H1 (cell line): ENCODE measurements at regions not wholly inside any gene's neighbourhood (a gene's known extent, or its start where the extent isn't known, plus 50 kb on each side); places are given as distances from the start of the nearest gene placed in this dataset.

Experiments
- CTCF ChIA-PET: fragments of 300-600 bp; sonication (Branson Sonifier 250); formaldehyde crosslinking; loops from one replicate; lab custom pipeline; 2021; ENCODE audit not compliant: partially characterized antibody; lab: Charles Lee
- POLR2A ChIA-PET: fragments of 300-600 bp; sonication (Branson Sonifier 250); formaldehyde crosslinking; loops from one replicate; lab custom pipeline; 2021; ENCODE audit warnings: inconsistent platforms; ENCODE audit not compliant: partially characterized antibody; lab: Charles Lee
- DNase-seq, 2 experiments: peaks; one replicate each; pipeline versions ENCODE4 v3.0.0 to v3.0.0-alpha.2; 2010 to 2022; ENCODE audit warnings: low spot score in 2 of 2, low read depth in 1 of 2, mixed read lengths in 1 of 2
- FAIRE-seq: peaks from 2 replicates; lab custom pipeline; 2011; peaks lifted over from hg19 to GRCh38; lab: Jason Lieb, UNC
- H2AFZ ChIP-seq: 2 replicates; pipeline ENCODE4 v1.8.1; 2012; ENCODE audit warnings: low read length, inconsistent platforms
- H2AK5ac ChIP-seq: 2 replicates; pipeline ENCODE4 v1.6.1; 2013; ENCODE audit warnings: low read depth, low read length
- H2BK120ac ChIP-seq: replicated peaks from 2 replicates; pipeline ENCODE3; 2013; ENCODE audit warnings: low read depth, low read length, inconsistent platforms
- H2BK12ac ChIP-seq: 2 replicates; pipeline ENCODE4 v1.6.1; 2013; ENCODE audit warnings: low read depth, low read length
- H2BK15ac ChIP-seq: 2 replicates; pipeline ENCODE4 v1.6.1; 2013; ENCODE audit warnings: low read length
- H2BK20ac ChIP-seq: 2 replicates; pipeline ENCODE4 v1.6.1; 2013; ENCODE audit warnings: low read length
- H2BK5ac ChIP-seq: 2 replicates; pipeline ENCODE4 v1.6.1; 2013; ENCODE audit warnings: low read depth, low read length
- H3K14ac ChIP-seq: 2 replicates; pipeline ENCODE4 v1.6.1; 2013; ENCODE audit warnings: inconsistent platforms; ENCODE audit not compliant: insufficient read length
- H3K18ac ChIP-seq: 2 replicates; pipeline ENCODE4 v1.6.1; 2013; ENCODE audit warnings: low read length; ENCODE audit errors: extremely low read depth
- H3K23ac ChIP-seq: 2 replicates; pipeline ENCODE4 v1.6.1; 2013; ENCODE audit warnings: inconsistent platforms; ENCODE audit not compliant: insufficient read length
- H3K23me2 ChIP-seq: 2 replicates; pipeline ENCODE4 v1.6.1; 2013; ENCODE audit warnings: low read depth, low read length
- H3K27ac ChIP-seq: 2 replicates; pipeline ENCODE4 v1.6.1; 2011; ENCODE audit warnings: low read depth, low read length, inconsistent platforms
- H3K27me3 ChIP-seq, 4 experiments: replicated peaks in 1 of 4; 1 replicate in 1 of 4; 2 replicates in 3 of 4; pipeline versions ENCODE4 v1.6.1 to v1.8.1; 2011 to 2013; ENCODE audit warnings: low read length in 3 of 4, mild to moderate bottlenecking in 3 of 4, inconsistent platforms in 2 of 4, mixed read lengths in 2 of 4, moderate library complexity in 1 of 4; ENCODE audit not compliant: control insufficient read depth in 3 of 4, insufficient read depth in 3 of 4; ENCODE audit errors: extremely low read depth in 1 of 4
- H3K36me3 ChIP-seq, 4 experiments: 2 replicates each; pipeline versions ENCODE4 v1.6.1 to v1.8.1; 2011 to 2013; ENCODE audit warnings: mild to moderate bottlenecking in 4 of 4, low read length in 3 of 4, moderate library complexity in 2 of 4, control low read depth in 1 of 4, inconsistent platforms in 1 of 4; ENCODE audit not compliant: insufficient read depth in 4 of 4, control insufficient read depth in 2 of 4
- H3K4ac ChIP-seq: replicated peaks from 2 replicates; pipeline ENCODE3; 2013; ENCODE audit warnings: low read length, low read depth, mixed read lengths, inconsistent platforms; ENCODE audit not compliant: insufficient read length
- H3K4me1 ChIP-seq, 4 experiments: replicated peaks in 1 of 4; 1 replicate in 1 of 4; 2 replicates in 3 of 4; pipeline versions ENCODE4 v1.6.1 to v1.8.1; 2011 to 2013; ENCODE audit warnings: low read length in 3 of 4, inconsistent platforms in 2 of 4, mixed read lengths in 1 of 4; ENCODE audit not compliant: insufficient read depth in 4 of 4, control insufficient read depth in 3 of 4
- H3K4me2 ChIP-seq, 2 experiments: 2 replicates each; pipeline versions ENCODE4 v1.6.1 to v1.8.1; 2011 to 2013; ENCODE audit warnings: low read depth in 2 of 2, low read length in 2 of 2, control low read depth in 1 of 2, inconsistent platforms in 1 of 2, mild to moderate bottlenecking in 1 of 2; ENCODE audit not compliant: insufficient read depth in 1 of 2
- H3K4me3 ChIP-seq, 4 experiments: fragments of 200-600, 300-600 bp in 1 of 4; sonication (generic), shearing (Covaris generic), sonication (Bioruptor Twin) in 1 of 4; 2 replicates each; pipeline versions ENCODE4 v1.5.1 to v1.8.1; 2011 to 2016; ENCODE audit warnings: low read length in 4 of 4, low read depth in 3 of 4, control low read depth in 2 of 4, inconsistent platforms in 2 of 4, mild to moderate bottlenecking in 2 of 4, mixed read lengths in 1 of 4, moderate library complexity in 1 of 4; ENCODE audit not compliant: insufficient read depth in 2 of 4; ENCODE audit errors: extremely low read depth in 1 of 4
- H3K56ac ChIP-seq: replicated peaks from 2 replicates; pipeline ENCODE3; 2013; ENCODE audit warnings: low read depth, mild to moderate bottlenecking, mixed read lengths, low read length, inconsistent platforms; ENCODE audit not compliant: insufficient read length
- H3K79me1 ChIP-seq: 2 replicates; pipeline ENCODE4 v1.6.1; 2013; ENCODE audit warnings: low read depth, low read length, control low read depth
- H3K79me2 ChIP-seq, 2 experiments: 2 replicates each; pipeline versions ENCODE4 v1.6.1 to v1.8.1; 2012 to 2013; ENCODE audit warnings: low read length in 2 of 2, mild to moderate bottlenecking in 2 of 2, inconsistent platforms in 1 of 2; ENCODE audit not compliant: insufficient read depth in 2 of 2, control insufficient read depth in 1 of 2
- H3K9ac ChIP-seq, 4 experiments: replicated peaks in 1 of 4; 1 replicate in 1 of 4; 2 replicates in 3 of 4; pipeline versions ENCODE4 v1.6.1 to v1.8.1; 2011 to 2013; ENCODE audit warnings: low read depth in 3 of 4, low read length in 3 of 4, control low read depth in 2 of 4, mild to moderate bottlenecking in 2 of 4, moderate library complexity in 2 of 4, inconsistent platforms in 1 of 4; ENCODE audit errors: extremely low read depth in 1 of 4
- H3K9me3 ChIP-seq, 2 experiments: 2 replicates each; pipeline versions ENCODE4 v1.6.1 to v1.8.1; 2012 to 2013; ENCODE audit warnings: mild to moderate bottlenecking in 2 of 2, moderate library complexity in 2 of 2, control low read depth in 1 of 2, inconsistent platforms in 1 of 2, low read depth in 1 of 2, low read length in 1 of 2, mixed read lengths in 1 of 2; ENCODE audit not compliant: insufficient read depth in 2 of 2
- H4K20me1 ChIP-seq, 2 experiments: replicated peaks in 1 of 2; 2 replicates each; pipeline versions ENCODE3 to v1.8.1; 2011 to 2013; ENCODE audit warnings: inconsistent platforms in 2 of 2, low read length in 2 of 2, mild to moderate bottlenecking in 1 of 2; ENCODE audit not compliant: insufficient read depth in 2 of 2, control insufficient read depth in 1 of 2
- H4K5ac ChIP-seq: 2 replicates; pipeline ENCODE4 v1.6.1; 2013; ENCODE audit warnings: low read length, low read depth, mixed read lengths, inconsistent platforms; ENCODE audit not compliant: insufficient read length
- H4K8ac ChIP-seq: 2 replicates; pipeline ENCODE4 v1.8.0; 2013; ENCODE audit warnings: mild to moderate bottlenecking, moderate library complexity, low read length, inconsistent platforms; ENCODE audit not compliant: insufficient read depth; ENCODE audit errors: extremely low read depth
- H4K91ac ChIP-seq: replicated peaks from 2 replicates; pipeline ENCODE3; 2013; ENCODE audit warnings: low read length, mixed read lengths, inconsistent platforms; ENCODE audit not compliant: insufficient read length
- ASH2L ChIP-seq: fragments of 200-600, 300-600 bp; sonication (generic); IDR thresholded peaks from one replicate; pipeline ENCODE4 v1.7.1; 2017; ENCODE audit warnings: low read length
- CEBPB ChIP-seq: IDR thresholded peaks from 2 replicates; pipeline ENCODE4 v1.6.1; 2012; ENCODE audit warnings: low read depth, low read length
- CREB1 ChIP-seq: IDR thresholded peaks from 2 replicates; pipeline ENCODE4 v1.6.1; 2012; ENCODE audit warnings: inconsistent platforms
- CTCF ChIP-seq, 3 experiments: IDR thresholded peaks; 1 replicate in 2 of 3; 2 replicates in 1 of 3; pipeline versions ENCODE4 v1.5.1 to v1.6.1; 2011; ENCODE audit warnings: low read length in 3 of 3, mild to moderate bottlenecking in 3 of 3, inconsistent platforms in 2 of 3, low read depth in 1 of 3, moderate library complexity in 1 of 3; ENCODE audit not compliant: insufficient read depth in 1 of 3; ENCODE audit errors: control extremely low read depth in 1 of 3
- EZH2 ChIP-seq: fragments of 200-600 bp; sonication (generic); IDR thresholded peaks from 2 replicates; pipeline ENCODE4 v1.7.1; 2012; ENCODE audit warnings: low read depth, mild to moderate bottlenecking, moderate library complexity, low read length, inconsistent platforms; ENCODE audit not compliant: severe bottlenecking
- NANOG ChIP-seq: IDR thresholded peaks from 2 replicates; pipeline ENCODE4 v1.6.1; 2011; ENCODE audit warnings: low read length, low read depth, mild to moderate bottlenecking, inconsistent platforms; ENCODE audit not compliant: insufficient read depth, poor library complexity, severe bottlenecking
- RFX5 ChIP-seq: IDR thresholded peaks from 2 replicates; pipeline ENCODE4 v1.6.1; 2011; ENCODE audit warnings: low read depth, low read length, improper control_type of control experiment, borderline replicate concordance
- USF2 ChIP-seq: IDR thresholded peaks from 2 replicates; pipeline ENCODE4 v1.6.1; 2011; ENCODE audit warnings: low read length, improper control_type of control experiment
- WGBS, 2 experiments: shearing (Covaris generic) in 1 of 2; methylation state at CpG; one replicate each; pipeline versions ENCODE4 v1.1.6 to v1.1.7; 2013 to 2015; ENCODE audit warnings: low lambda C conversion rate in 2 of 2, mixed read lengths in 2 of 2, inconsistent platforms in 1 of 2, low coverage in 1 of 2, missing lambda C conversion rate in 1 of 2; ENCODE audit not compliant: insufficient replicate concordance in 2 of 2, insufficient coverage in 1 of 2, insufficient read length in 1 of 2; ENCODE audit errors: extremely low coverage in 1 of 2, missing lambda C conversion rate in 1 of 2; 5-methylcytosine and 5-hydroxymethylcytosine counted together

GRCh38 chr4:120348521-120348920, 281.9 kb upstream of the MAD2L1 start:
- Histone ChIP-seq H2BK12ac (no peak overlapping the region), H3K4ac (no peak overlapping the region), H4K20me1 (peaks cover 0 to 2% of the 10 kb centered on the region in 2 experiments), H3K23ac (no peak overlapping the region), H4K91ac (no peak overlapping the region), H2AK5ac (no peak overlapping the region), H4K5ac (no peak overlapping the region), H3K18ac (no peak overlapping the region), H3K23me2 (no peaks in the 10 kb centered on the region), H3K4me3 (no peak overlapping the region), H2BK20ac (no peak overlapping the region), H3K4me2 (no peak overlapping the region), H3K36me3 (no peaks in the 10 kb centered on the region; a peak in 1 of 8 replicates), H4K8ac (no peak overlapping the region), H3K4me1 (no peaks in the 10 kb centered on the region; a peak in 1 of 7 replicates), H3K14ac (no peak overlapping the region), H2BK5ac (no peak overlapping the region), H3K27ac (no peak overlapping the region), H2BK120ac (no peak overlapping the region), H3K56ac (no peak overlapping the region), H3K9me3 (no peaks in the 10 kb centered on the region), H2BK15ac (no peak overlapping the region), H3K79me2 (no peaks in the 10 kb centered on the region), H3K27me3 (no peaks in the 10 kb centered on the region), H3K9ac (no peak overlapping the region), H2AFZ (no peak overlapping the region; the same call in 1 of the 2 replicates), H3K79me1 (no peaks in the 10 kb centered on the region)
- no peak for DNase-seq
- POLR2A ChIA-PET = no interaction called here
- CTCF ChIA-PET = interaction anchor here (1.0 kb wide), 1 partner anchor 20 kb away, joined by 3 read pairs; no protein-coding TSS in a partner anchor
- 63% methylated on average over 2 of the region's 2 CpGs; no CpG with 5 or more reads in 1 of the 2 experiments for WGBS, 2 experiments
- no peak for FAIRE-seq
- no peak for TF ChIP-seq CREB1
- no peak for TF ChIP-seq EZH2
- no peak for TF ChIP-seq NANOG
- no peak for TF ChIP-seq RFX5
- TF ChIP-seq ASH2L = no peak
- TF ChIP-seq USF2 = no peak
- TF ChIP-seq CEBPB = no peak
- TF ChIP-seq CTCF (IDR thresholded peaks at IDR 0.05; ENCODE audit: control extremely low read depth in 1 of 3, insufficient read depth in 1 of 3, low read depth in 1 of 3, low read length in 3 of 3) = no peak
